ENCODE measurements at regions not wholly inside any gene's neighbourhood (a gene's known extent, or its start where the extent isn't known, plus 50 kb on each side); places are given as distances from the start of the nearest gene placed in this dataset.

DNA sequence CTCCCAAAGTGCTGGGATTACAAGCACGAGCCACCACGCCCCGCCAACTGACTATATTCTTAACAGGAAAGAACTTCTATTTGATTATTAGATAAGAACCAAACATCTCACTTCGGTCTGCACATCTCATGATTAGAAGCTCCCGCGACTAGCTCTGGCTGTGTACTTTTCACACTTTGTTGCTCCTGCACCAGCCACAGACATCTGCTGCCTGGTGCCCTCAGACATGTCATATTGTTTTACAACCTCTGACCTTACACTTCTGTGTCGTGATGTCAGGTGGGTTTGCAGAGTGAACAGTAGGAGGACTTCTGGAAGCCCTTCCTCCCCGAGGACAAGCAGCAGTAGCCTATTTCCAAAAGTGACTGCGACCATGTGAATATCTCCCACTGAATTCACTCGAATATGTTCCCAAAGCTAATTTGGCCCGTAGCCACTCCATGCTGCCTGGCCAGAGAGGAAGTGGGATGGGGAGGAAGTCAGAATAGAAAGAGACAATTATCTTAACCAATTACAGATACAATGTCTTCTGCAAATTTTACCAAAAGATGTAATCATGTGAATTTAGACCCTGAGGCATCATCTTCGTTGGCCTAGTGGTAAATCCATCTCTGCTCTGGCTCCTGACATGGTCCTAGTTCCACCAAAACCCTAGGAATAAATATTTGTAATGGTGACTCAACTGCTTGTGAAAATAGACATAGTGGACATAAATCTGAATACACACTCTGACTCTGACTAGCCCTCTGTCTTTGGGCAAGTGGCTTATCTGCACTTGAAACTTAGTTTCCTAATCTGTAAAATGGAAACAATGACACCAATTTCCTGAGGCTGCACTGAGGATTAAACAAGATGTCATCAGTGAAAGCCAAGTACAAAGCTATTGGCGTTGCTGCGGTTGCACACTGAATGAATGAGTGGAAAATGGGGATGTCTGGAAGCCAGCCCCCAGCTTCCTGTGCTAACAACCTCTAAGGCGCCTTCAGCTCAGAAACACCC, 406.1 kb downstream of the LRATD1 start:
- DNase-seq (ENCODE audit: extremely low read depth in 1 of 2, low read depth in 1 of 2) = no peak

DNA sequence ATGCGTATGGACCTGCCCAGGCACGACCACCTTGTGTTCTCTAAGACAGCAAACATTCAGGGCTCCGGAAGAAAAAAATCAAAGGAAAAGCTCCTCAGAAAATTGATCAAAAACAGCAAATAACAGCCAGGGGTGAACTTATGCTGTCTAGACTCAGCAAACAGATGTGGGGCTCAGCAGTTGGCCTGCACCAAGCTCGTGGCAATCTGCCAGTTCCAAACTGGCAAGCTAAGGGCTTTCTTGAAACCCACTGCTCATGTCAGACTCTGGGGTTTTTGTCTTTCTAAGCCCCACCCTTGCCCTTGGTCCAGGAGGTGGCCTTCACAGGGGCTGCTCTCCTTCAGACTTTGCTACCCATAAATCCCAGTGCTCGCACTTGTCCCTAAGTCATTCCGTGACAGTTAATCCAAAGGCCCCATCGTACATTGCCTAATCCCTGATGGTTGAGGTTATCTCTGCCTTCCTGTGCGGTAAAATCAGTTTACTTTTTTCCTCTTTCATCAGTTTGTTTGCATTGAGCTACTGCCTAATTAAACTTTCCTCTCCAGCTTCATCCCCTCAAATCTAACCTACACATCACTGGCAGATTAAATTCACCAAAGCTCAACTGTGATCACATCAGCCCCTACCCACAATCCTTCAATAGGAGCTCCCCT, 408.0 kb downstream of the LRATD1 start:
- DNase-seq (ENCODE audit: extremely low read depth in 1 of 2, low read depth in 1 of 2) = no peak

DNA sequence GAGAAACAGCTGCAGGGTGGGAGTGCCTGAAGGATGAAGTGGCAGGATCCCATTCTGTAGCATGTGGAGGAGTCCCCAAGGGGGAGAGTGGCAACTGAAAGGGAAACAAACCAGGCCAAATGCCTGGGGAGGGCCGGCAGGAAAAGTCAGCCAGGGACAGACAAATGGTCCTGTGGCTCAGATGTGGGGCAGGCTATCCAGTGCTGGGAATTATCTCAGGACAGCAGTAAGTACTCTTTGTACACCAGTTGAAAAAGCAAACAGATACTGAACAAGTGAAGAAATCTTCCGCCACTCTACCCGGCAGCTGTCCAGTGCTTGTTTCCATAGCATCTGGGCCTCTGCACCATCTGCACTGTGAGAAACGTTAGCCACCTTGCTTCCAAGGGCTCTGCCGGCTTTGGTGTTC, 408.9 kb downstream of the LRATD1 start:
- no peak for DNase-seq (ENCODE audit: extremely low read depth in 1 of 2, low read depth in 1 of 2)

DNA sequence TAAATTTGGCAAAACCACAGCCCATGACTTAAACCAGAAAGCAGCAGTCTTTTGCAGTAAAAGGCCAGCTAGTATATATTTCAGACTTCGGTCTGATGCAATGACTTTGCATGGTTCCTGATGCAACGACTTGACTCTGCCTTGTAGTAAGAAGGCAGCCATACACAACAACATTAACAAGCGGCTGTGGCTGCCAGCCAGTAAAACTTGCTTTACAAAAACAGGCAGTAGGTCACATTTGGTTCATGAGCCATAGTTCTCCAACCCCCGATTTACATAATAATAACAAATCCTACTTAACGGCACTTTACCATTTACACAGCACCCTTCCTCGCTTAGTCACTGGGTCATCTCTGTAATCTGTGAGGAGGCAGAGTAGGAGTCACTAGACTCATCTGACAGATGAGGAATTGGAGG, 410.3 kb downstream of the LRATD1 start:
- DNase-seq (ENCODE audit: extremely low read depth in 1 of 2, low read depth in 1 of 2) = no peak

DNA sequence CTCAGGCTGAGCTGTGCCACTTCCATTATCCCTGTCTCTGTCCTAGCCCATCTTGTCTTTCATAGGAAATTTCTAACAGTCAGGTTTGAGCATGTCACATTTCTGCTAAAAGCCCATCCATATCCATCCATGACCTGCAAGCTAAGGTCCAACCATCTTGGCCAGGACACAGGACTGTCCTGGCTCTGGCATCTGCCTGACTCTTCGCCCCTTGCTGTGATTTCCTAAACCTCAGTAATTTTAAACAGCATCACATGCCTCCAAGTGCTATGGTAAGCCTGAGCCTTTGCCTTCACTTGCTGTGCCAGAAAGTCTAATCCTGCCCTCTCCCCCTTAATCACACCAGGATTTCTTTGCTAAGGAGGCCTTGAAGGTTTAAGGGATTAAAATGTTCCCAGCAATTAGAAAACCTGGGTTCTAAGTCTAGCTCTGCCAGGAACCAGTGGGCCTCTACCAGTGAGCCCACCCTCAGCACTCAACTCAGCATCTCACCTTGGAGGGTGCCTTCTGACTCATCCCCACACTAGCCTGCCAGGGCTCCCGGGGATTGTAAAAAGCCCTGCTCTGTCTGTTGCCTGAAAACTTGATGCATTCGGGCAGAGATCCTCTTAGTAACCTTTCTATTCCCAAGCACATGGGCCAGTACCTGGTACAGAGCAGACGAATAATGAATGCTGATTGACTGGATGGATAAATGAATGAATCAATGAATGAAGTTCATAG, 411.0 kb downstream of the LRATD1 start:
- no peak for DNase-seq (ENCODE audit: extremely low read depth in 1 of 2, low read depth in 1 of 2)

DNA sequence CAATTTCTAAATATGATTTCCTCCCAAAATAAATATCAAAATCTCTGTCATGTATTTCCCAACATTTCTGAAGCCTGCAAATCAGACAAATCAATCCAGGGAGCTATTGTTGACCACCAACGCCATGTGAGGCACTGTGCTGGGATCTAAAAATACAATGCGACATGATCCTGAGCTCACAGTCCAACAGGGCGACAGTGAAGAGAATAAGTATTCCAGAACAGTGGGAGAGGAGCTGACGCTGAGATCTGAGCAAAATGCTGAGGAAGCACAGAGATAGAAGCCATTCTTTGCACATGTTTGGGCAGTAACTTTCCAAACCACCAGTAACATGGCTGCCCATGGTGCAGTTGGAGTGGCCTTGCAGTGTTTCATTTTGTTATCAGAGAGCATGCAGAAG, 412.5 kb downstream of the LRATD1 start:
- DNase-seq (ENCODE audit: extremely low read depth in 1 of 2, low read depth in 1 of 2) = no peak

DNA sequence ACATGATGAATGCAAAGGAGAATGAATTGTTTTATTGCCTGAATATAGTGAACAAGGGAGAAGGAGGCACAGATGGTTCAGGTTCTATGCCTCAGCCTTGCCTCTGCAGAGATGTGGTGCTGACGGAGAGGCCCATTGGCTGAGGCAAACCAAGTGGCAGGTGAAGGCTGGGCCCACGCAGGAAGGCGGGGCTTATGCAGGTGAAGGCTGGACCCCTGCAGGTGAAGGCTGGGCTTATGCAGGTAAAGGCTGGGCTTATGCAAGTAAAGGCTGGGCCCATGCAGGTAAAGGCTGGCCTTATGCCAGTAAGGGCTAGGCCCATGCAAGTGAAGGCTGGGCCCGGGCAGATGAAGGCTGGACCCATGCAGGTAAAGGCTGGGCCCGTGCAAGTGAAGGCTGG, 414.7 kb downstream of the LRATD1 start:
- DNase-seq (ENCODE audit: extremely low read depth in 1 of 2, low read depth in 1 of 2) = no peak

DNA sequence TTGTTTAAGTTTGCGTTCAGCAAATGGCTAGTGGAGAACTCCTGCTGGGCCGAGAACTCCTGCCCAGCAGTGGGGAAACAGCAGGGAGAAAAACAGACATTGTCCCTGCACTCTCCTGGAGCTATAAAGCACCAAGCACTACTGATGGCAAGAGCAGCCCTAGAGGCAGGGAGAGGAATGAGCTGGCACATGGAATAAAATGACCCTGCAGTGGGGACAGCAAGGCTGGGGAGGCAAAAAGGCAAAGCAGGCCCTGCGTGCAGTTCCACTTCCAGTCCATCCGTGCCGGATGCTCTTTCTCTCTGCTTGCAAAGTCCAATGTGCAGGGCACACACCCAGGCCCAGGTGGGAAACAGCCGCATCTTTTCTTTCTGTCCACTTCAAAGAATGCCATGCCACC, 415.5 kb downstream of the LRATD1 start:
- DNase-seq (ENCODE audit: extremely low read depth in 1 of 2, low read depth in 1 of 2) = no peak

DNA sequence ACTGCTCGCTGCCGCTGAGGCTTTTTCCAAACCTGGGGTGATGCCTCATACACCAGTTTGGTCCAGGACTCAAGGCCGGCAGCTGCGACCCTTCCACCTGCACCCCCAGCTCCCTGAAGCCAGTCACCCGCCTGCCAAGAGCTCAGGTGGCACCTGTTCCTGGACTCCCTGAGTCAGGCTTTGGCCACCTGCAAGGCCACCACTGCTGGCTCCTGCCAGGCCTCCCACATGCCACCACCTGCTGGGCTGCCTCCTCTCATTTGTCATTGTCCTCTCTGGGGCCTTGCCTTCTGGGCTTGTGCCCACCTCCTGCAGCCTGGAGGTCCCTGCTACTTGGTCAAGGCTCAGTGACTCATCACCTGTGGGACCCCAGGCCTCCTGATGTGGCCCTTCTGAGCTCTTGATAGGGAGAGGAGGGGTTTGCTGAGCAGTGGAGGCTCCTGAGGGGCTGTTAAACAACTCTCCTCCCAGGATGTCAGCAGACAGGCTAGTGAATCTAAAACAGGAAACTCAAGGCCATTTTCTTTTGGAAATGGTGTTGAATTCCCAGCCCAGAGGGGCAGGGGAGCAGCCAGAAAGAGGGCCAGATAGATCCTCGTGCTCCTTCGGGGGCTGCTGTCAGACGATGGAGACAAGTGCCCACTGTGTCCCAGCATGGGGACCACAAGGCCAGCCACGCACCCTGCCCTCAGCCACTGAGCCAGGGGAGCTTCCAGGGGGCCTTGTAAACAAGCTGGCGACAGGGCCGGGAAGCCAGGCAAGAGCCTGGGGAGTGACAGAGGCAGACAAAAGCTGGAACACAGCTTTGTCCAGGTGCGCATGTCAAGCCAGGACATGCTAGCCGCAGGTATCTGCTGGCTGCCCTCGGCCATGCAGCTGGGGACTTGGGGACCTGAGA, 416.8 kb downstream of the LRATD1 start:
- DNase-seq (ENCODE audit: extremely low read depth in 1 of 2, low read depth in 1 of 2) = no peak

DNA sequence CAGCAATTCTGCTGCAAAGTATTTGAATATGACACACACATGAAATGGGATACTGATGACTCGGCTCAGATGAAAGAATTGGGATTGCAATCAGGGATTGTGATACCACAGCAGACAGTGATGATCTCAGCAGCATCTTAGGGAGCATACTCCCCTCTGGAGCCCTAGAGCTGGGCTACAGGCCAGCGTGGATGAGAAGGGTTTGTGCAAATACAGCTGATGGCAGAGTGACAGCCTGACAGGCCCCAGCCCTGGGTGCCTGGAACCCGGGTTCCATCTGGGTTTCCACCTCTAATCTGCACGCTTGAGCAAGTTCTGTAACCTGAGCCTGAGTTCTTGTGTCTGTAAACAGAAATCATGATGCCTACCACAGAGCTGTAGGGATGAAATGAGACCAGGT, 418.0 kb downstream of the LRATD1 start:
- no peak for DNase-seq (ENCODE audit: extremely low read depth in 1 of 2, low read depth in 1 of 2)

DNA sequence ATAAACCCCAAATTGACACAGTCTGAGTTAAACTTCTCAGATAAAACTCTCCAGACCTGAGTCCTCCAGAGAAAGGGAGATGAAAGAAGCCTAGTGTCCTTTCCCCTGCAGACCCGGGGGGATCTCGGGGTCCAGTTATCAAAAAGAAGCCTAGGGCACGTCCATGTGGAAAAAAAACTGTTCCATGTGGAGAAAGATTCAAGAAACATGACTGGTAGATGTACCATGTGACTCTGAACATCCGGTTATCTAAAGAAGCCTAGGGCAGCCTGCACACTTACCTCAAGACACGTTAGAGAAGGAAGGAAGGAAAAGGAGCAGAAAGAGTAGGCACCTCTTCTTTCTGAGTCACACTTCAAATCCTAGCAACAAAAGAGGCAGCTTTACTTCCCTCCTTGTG, 421.0 kb downstream of the LRATD1 start:
- no peak for DNase-seq (ENCODE audit: extremely low read depth in 1 of 2, low read depth in 1 of 2)

DNA sequence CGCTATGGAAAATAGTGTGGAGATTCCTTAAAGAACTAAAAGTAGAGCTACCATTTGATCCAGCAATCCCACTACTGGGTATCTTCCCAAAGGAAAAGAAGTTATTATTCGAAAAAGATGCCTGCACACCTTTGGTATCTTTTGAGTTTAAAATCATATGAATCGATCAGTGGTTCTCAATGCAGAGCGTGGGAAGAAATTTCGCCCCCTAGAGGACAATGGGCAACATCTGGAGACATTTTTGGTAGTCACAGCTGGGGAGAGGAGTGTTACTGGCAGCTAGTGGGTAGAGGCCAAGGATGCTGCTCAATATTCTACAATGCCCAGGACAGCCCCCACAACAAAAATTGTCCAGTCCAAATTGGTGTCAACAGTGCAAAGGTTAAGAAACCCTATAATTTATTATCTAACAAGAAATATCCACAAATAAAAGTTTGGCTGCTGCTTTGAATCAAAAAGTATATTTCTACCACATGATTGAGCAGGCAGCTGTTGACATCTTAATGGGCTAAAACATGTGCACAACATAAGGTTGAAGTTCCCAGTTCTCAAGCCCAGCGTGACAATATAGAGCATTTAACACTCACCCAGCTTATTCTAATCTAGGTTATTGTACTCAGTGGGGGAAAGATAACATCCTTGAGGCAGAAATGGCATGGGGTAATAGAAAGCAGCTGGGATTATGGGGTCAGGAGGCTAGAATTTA, 425.7 kb downstream of the LRATD1 start:
- DNase-seq (ENCODE audit: extremely low read depth in 1 of 2, low read depth in 1 of 2) = no peak

DNA sequence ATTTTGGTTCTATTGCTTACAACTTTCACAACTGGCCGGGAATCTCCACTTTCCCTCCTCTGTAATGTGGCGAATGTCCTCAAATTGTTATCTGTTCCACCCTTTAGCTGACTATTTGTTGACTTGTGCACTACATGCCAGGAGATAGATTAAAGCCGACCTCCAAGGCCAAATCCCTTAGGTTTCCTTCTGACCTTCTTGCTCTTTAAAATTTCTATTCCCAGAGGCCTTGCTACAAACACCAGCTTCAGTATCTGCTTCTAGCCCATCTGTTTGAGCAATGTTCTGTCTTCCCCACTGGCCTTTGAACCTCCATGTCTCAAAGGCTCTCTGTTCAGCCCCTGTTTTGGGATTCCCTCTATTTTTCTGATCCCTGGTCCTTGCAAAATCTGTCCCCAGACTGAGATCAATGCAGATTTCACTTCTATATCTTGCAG, 426.2 kb downstream of the LRATD1 start:
- DNase-seq (ENCODE audit: extremely low read depth in 1 of 2, low read depth in 1 of 2) = no peak

DNA sequence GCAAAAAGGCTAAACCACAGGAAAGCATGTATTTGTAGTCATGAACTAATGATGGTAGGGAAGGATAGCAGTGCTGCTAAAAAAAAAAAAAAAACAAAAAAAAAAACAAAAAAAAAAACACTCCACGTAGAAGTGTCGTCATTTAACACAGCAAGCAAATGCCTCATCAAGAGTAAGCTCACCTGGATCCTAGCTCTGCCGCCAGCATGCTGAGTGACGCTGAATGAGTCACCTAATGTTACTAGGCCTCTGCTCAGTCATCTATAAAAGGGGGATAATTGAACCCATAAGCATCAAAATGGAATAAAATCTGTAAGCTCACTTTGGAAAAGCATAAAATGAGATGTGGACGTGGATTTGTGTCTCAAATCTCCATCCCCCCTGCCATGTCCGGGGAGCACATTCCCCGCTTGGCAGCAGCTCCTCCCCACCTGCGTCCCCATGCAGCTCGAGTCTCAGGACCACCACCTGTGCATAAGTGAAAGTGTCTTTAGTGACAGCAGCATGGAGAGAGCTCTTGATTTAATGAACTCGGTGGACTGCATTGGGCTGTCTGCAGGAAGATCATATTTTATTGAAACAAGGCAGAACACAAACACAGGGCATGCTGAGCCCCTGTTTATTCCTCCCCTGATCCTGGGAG, 427.5 kb downstream of the LRATD1 start:
- DNase-seq (ENCODE audit: extremely low read depth in 1 of 2, low read depth in 1 of 2) = no peak

DNA sequence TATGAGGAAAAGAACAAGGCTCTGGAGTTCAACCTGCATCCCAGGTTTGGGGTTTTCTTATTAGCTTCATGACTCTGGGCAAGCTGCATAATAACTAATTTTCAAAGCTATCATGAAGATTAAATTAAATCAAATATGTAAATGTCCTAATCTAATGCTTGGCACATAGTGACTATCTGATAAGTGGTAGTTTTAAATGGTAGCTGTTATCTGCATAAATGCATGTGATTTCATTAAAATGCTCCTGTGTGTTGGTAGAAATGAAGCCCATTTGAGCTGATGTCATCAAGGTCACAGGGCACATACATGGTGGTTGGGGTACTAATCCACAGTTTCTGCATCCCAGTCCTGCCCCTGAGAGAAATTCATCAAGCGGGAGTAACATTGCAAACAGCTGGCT, 428.8 kb downstream of the LRATD1 start:
- no peak for DNase-seq (ENCODE audit: extremely low read depth in 1 of 2, low read depth in 1 of 2)

DNA sequence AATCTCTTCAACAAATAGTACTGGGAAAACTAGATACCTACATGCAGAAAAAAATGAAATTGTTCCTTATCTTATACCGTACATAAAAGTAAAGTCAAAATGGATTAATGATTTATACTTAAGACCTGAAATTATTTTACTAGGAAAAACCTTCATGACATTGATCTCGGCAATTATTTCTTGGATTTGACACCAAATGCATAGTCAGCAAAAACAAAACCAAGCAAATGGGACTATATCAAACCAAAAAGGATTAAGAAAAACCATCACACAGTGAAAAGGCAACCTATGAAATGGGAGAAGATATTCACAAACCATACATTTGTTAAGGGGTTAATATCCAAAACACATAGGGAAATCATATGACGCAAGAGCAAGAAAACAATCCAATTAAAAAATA, 433.6 kb downstream of the LRATD1 start:
- DNase-seq (ENCODE audit: extremely low read depth in 1 of 2, low read depth in 1 of 2) = no peak

DNA sequence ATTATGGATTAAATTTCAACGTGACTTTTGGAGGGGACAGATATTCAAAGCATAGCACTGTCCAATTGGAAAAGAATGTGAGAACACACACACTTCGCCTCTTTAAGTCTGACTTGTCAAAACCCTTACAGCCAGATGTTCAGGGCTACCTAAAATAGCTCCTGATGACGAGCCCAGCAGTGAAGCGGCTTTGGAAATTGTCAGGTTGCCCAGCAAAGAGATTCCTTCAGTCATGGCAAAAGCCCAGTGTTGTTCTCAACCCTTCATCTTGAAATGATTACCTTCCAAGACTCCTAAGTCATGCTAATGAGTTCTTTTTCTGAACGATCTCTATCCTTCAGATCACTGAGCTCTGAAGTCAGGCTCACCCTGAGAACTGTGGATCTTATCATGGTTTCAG, 436.6 kb downstream of the LRATD1 start:
- DNase-seq (ENCODE audit: extremely low read depth in 1 of 2, low read depth in 1 of 2) = no peak

DNA sequence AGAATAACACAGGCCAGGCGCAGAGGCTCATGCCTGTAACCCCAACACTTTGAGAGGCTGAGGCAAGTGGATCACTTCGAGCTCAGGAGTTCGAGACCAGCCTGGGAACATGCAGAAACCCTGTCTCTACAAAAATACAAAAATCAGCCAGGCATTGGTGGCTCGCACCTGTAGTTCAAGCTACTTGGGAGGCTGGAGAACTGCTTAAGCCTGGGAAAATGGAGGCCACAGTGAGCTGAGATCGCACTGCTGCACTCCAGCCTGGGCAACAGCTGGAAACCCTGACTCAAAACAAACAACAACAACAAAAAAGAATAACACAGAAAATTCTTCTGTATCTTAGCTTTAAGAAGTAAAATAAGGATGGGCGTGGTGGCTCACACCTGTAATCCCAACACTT, 440.3 kb downstream of the LRATD1 start:
- DNase-seq (ENCODE audit: extremely low read depth in 1 of 2, low read depth in 1 of 2) = no peak

DNA sequence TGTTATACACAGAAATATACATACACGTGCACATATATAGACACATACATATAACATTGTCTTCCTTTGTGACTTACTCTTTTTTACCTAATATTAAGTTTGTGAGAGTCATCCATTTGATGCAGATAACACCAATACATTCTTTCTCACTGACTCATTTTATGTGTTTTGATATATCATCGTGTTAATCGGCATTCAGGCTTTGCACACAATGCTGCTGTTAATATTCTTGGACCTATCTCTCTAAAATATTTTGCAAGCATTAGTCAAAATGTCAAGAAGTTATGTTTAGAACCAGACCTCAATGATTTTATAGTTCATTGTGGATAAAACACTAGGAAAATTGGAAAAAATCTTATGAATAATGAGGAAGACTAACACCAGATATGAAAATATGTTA, 441.1 kb downstream of the LRATD1 start:
- DNase-seq (ENCODE audit: extremely low read depth in 1 of 2, low read depth in 1 of 2) = no peak
